Posterior vena cava (tissue), 2 donors: ENCODE measurements at regions not wholly inside any gene's neighbourhood (a gene's known extent, or its start where the extent isn't known, plus 50 kb on each side); places are given as distances from the start of the nearest gene placed in this dataset.

Experiments used
- DNase-seq: peaks from one replicate; pipeline ENCODE4 v3.0.0-alpha.2; 2020; ENCODE audit warnings: low spot score
- intact Hi-C, 2 donors: fragments of 100-400 bp; cut with DNase I; formaldehyde crosslinking; loops; one replicate each; pipeline versions ENCODE4 v1.14.1 to v1.14.2; 2022 to 2023
- donor health status: DM: yes; HTN: yes; CAD: no.
- donor health status: DM: yes; HTN: yes; CAD: no.

- no peak for DNase-seq
- intact Hi-C loops = no loop called here
Measured at GRCh38 chr5:69038539-69038938, 55.3 kb upstream of the SLC30A5 start.

DNA sequence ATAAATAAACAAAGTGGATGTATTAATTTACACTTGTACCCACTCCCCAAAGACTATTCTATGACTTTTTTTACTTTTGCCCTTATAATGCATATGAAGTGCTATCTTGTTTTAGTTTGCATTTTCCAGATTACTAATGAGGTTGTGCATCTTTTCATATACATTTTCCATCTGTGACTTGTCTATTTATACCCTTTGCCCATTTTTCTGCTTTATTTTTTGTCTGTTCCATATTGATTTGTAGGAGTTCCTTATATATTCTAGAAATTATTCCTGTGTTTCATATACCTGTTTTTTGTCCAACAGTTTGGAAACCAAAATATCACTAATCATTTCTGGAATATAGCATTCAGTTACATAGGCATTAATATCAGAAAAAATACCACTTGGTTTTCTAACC lies 54.0 kb upstream of the SLC30A5 start:
- intact Hi-C loops = loop anchor here in 1 of 2 donors (10.0 kb wide), 1 partner anchor 295 kb away; the partner anchor contains the start of gene CCDC125
- no peak for DNase-seq

DNA sequence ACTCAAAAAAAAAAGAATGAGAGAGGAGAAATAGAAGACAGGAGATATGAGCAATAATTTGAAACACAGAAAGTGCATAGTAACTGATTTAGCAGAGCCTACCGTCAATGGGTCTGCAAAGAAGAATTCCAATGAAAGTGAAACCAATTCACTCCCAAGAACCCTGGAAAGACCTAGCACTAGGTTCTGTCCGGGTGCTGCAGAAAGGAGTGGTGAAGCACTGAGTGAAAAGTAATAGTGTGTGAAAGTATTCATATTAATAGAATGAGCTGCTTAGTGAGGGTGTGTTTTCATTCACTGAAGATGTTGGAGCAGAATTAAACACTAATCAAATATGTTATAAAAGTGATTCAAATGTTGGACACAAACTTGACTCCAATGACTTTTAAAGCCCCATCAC lies 51.3 kb upstream of the SLC30A5 start:
- intact Hi-C loops = loop anchor here in 1 of 2 donors (10.0 kb wide), 1 partner anchor 292 kb away; the partner anchor contains the start of gene CCDC125
- no peak for DNase-seq

- DNase-seq = no peak
- intact Hi-C loops = loop anchor here in 1 of 2 donors (10.0 kb wide), 1 partner anchor 292 kb away; the partner anchor contains the start of gene CCDC125
Measured at GRCh38 chr5:69042915-69043654, 50.7 kb upstream of the SLC30A5 start.

GRCh38 chr5:69043655-69043996 lies 50.2 kb upstream of the SLC30A5 start:
- intact Hi-C loops = loop anchor here in 1 of 2 donors (10.0 kb wide), 1 partner anchor 291 kb away; the partner anchor contains the start of gene CCDC125

More at GRCh38 chr5:69043655-69043996, 50.2 kb upstream of the SLC30A5 start:
- no peak for DNase-seq
